ENCODE measurements at regions not wholly inside any gene's neighbourhood (a gene's known extent, or its start where the extent isn't known, plus 50 kb on each side); places are given as distances from the start of the nearest gene placed in this dataset.

DNA sequence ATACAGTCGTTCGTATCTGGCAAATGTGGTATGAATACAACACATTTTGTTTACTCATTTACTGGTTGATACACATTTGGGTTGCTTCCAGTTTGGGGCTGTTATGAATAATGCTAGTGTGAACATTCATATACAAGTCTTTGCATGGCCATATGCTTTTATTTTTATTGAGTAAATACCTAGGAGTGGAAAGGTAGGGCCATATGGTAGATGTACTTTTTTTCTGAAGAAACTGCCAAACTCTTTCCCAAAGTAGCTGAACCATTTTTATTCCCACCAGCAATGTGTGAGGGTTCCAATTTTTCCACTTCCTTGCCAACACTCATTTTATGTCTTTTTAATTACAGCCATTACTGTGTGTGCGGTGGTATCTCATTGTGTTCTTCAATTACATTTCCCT lies 496.2 kb upstream of the NRXN1 start:
- DNase-seq = no peak

DNA sequence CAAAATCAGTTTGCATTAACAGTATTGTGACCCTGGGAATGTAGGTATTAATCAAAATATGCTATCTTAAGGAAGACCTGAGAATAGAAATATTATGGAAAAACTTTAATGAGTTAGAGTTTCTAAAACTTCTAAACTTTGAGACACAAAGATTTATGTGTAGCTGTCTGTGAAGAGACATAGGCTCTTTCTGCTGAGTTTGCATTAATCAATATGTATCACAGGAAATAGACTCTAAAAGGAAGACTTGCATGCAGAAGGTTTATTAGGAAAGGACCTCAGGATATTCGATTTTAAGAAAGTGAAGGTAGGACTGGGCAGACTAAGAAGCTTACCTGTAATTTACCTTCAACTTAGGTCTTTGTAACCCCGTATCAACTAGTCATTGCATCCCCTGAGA lies 494.8 kb upstream of the NRXN1 start:
- DNase-seq = no peak

DNA sequence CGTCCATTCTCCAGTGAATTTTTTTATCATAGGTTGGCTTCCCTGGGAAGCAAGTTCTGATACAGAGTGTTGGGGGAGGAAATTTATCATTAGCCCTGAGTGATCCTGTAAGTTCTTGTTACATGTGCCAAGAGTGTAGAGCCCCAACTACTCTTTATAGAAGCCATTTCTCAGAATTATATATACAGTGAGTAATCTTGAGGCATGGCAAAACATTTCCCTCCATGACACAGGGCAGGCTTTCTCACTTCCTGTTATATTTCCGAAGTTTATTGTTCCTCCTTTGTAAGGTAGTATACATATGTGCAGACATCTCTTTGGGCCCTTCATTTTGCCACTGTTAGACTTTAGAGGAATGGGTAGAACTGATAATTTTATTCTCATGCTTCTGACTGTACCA lies 484.7 kb upstream of the NRXN1 start:
- DNase-seq = no peak

DNA sequence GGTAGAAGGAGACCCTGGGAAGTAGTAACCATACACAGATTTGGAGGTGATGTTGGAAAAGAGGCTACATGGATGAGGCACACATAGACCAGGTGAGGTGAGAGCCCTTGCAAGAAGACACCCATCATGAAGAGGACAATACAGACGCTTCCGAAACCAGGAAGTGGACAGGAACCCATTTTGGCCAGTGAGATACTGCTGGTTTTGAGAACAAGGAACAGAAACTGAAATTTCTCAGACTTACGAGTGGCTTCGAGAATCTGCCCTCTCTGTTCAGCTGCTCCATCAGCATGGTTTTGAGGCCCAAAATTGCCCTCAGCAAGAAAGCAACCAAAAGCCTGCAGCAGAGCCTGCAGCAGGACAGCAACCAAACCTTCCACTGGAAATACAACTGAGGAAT lies 479.1 kb upstream of the NRXN1 start:
- DNase-seq = no peak

DNA sequence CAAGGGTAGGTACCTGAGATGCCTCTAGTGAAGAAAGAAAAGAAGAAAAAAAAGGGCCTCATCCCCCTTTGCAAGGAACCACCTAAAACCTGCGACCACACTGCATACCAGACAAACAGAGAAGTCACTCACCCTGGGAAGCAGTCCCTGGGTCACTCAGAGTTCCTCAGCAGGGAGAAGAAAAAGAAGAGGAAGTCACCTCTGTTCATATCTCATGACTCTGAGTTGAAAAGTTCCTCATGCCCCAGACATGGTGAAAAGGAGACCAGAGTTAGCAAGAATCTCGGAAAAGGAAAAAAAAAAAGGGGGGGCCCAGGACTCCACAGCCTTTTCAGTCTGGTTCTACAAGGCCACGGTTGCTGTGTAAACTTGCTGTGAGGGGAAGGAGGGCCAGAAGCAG lies 478.4 kb upstream of the NRXN1 start:
- no peak for DNase-seq

DNA sequence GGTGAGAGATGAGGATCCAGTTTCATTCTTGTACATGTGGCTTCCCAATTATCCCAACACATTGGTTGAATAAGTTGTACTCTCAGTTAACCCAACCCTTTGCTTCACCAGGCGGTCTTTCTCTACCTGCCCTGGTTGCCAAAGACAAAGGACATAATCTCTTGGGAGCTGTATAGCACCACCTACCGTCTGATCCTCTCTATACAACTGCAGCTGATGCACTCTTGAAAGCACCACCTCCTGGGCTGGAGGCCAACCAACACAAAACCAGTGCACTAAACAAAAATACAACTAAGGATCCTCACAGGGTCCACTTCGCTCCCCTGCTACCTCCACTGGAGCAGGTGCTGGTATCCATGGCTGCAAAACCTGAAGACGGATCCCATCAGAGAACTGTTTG lies 473.6 kb upstream of the NRXN1 start:
- no peak for DNase-seq

DNA sequence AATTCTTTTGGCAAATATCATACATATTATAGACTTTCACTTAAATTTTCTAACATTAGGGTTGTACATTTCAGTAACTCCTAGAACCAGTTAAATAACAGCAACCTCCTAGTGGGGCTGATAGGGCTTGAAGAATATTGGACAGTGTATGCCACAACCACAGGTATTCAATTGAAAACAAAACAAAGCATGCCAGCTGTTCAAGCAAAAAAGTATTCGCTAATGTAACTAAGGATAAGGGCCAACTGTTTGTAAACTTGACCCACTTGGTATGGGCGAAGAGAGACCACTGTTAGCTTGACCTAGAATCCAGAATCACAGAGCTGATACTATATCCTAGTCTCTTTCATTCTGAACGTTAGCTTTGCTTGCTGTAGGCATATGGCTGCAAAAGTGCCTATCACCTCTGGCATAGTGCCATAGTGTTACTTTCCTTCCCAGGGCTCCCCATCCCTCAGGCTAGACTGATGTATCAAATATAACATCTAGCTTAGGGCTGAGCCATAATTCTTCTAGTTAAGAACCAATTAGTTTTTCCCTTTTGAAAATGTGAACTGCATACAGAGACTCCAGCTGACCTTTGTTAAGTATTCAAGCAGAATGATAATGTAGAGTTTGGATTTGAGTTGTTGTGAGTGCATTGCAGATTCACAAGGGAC lies 458.8 kb upstream of the NRXN1 start:
- no peak for DNase-seq

DNA sequence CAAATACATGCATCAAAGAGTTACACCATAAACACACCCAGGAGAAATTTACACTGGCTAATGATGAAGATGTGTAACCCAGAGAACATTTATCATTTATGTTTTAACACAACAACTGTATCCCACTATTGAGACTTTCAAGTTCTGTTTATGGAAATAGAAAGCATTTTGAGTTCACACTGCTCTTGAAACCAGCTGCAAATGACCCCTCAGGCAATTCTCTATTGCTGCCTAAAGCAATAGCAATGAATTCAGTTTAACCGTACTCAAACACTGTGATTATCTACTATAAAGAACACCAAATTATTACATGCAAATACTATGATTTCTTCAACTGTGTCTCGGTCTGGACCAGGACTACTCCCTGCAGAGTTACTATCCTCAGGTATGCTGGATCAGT lies 452.7 kb upstream of the NRXN1 start:
- DNase-seq = no peak

DNA sequence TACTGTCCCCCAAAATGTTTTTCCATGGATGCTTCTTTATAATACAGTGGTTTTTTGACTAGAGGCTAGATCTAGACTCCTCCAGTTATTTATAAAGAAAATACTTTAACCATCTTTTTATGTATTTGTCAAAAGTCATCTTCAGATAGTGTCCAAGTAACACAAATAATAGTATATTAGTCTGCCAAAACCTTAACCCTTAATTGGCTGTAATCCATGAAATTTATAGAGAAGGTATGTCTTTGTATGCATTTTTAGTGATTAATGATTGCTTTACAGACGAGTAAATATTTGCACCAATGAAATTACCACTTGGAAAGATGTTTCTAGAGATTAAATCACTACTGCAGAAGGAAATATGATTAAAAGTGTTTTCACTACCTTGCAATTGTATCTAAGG lies 451.8 kb upstream of the NRXN1 start:
- no peak for DNase-seq

DNA sequence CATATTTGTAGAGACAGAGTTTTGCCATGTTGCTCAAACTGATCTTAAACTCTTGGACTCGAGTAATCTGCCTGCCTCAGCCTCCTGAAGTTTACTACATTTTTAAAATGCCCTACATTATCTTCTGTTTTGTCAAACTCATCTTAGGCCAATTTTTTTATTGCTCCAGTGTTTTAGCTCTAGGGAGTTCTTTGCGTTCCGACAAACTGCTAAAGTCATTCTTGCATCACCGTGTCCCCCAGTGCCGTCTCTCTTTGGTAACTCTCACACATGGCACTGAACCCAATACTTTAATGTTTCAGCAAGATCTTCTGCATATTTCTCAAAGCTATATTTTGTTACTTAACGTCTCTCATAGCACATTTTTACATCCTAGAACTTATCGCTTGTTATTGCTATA lies 440.9 kb upstream of the NRXN1 start:
- no peak for DNase-seq

DNA sequence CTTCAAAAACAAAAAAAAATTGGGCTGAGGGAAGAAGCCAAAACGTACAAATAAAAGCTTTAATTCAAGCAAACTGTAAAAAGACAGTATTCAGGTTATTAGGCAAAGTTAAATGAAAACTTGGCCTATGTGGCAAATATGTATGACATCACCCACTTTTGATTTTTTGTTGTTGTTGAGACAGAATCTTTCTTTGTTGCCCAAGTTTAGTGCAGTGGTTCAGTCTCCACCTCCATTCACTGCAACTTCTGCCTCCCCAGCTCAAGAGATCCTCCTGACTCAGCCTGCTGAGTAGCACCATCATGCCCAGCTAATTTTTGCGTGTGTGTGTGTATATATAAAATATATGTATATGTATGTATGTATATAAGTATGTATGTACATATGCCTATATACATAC lies 440.4 kb upstream of the NRXN1 start:
- no peak for DNase-seq

DNA sequence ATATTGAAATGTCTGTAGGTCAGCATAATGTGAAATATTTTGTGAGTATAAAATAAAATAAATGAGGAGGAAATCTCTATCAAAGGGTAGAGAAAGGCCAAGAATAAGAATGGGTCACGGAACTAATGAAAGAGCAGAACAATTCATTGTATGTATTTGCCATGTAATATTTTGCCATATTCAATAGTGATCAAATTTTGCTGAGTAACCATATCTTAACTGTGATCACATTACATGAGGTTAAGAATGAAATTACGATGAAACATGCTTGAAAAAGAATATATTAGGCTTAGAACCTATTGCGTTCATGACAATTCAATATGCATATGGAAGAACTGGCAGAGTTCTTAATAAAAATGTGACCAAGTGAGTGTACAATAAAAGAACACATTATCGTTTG lies 437.2 kb upstream of the NRXN1 start:
- DNase-seq = no peak

DNA sequence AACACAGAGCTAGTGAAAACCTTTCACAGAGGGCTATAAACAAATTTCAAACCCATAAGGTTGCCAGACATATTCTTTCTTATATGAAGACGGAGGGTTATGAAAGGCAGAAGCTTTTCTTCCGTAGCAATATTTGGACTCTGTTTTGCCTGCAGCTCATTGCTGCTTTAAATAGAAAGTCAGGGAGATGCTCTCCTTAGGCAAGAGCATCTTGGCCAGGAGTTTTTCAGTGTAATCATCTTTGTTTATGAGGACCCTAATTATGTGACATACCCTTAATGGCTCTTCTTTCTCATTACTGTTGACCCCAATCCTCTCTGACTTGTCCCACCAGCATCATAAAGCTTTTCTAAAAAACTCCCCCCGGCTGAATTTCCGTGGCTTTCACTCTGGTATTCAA lies 433.4 kb upstream of the NRXN1 start:
- DNase-seq = no peak

DNA sequence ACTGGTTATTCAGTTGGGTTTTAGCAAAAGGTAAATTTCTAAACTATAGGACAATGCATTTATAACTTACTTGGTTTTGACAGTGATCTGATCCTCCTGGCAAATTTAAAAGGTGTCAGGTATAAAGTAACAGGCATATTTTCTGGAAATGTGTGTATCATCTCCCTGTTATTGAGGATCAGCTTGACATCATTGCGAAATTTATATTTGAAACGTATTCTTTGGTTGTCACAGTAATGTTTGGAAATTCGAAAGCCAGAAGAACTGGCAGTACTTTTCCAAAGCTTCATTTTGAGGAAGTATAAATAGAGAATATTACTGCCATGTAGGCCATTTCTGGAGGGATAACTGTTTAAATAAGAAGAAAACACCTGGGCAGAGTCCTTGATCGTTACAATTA lies 422.2 kb upstream of the NRXN1 start:
- no peak for DNase-seq

DNA sequence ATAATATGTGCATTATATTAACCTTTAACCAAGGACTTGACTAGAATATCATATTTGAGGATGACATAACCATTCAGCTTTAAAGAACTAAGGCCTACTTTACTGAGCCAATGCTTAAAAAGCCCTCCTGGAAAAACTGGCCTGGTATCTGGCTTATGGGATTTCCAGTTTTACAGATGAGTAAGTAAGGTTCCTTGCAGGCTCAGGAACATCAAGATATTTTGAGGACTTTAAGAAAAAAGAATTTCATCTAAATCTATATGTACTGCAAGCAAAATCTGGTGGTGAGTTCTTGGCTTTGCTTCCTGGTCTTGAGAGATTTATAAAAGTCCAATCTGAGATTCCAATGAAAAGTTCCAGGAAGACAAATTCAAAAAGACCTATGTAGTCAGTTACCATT lies 417.0 kb upstream of the NRXN1 start:
- DNase-seq = no peak

DNA sequence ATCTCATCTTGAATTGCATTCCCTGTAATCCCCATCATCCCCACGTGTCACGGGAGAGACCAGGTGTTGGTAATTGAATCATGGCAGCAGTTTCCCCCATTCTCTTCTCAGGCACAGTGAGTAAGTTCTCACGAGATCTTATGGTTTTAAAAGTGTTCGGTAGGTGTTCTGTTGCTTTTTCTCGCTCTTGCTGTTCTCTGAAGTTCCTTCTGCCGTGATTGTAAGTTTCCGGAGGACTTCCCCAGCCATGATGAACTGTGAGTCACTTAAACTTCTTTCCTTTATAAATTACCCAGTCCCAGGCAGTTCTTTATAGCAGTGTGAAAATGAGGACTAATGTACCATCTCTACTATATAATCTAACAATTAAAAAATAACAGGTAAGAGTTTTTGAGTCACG lies 409.9 kb upstream of the NRXN1 start:
- no peak for DNase-seq

DNA sequence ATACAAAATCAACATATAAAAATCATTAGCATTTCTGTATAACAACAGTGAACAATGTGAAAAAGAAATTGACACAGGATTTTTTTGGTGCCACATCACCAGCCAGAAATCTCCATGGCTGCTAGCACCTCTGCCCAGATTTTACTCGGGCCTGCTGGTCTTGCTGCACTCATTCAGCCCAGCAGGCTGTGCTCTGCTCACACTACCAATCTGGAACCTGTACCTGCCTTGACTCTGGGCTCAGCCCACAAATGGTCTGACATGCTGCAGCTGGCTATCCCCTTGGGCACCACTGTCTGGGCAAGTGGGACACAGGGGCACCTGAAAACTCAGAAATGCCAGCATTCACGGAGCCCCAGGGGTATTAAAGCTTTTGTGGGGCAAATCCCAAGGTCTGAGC lies 392.5 kb upstream of the NRXN1 start:
- DNase-seq = no peak

DNA sequence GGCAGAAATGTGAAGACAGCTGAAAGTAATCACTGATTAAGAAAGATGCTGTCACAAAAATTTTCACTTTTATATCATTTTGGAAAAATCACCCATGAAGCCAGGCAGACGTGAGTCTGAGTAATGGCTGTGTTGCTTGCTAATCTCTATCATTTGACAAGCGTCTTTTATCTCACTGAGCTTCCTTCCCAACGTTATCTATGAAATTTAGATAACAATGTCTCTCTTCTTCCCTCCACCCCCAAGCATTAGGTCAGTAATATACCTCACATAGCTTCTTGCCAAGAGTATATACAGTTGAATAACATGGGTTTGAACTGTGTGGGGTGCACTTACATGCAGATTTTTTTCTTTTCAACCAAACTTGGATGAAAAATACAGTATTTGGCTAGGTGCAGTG lies 388.6 kb upstream of the NRXN1 start:
- DNase-seq = no peak

DNA sequence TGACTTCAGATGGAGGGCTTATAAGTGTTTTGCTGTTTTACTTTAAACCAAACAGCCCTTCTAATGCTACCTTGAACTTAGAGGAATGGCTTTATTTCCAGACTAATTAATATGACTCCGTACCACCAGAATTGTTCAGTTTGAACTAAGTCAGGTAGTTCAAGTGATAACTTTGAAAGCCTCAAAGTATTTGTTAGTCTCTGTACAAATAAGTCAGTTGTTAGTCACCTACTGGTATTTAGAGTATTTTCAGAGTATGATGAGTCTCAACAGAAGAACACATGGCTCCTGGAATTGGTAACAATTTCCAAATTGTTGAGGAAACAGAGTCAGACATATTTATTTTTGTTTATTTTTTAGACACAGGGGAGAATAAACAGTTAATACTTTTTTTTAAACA lies 381.8 kb upstream of the NRXN1 start:
- no peak for DNase-seq

DNA sequence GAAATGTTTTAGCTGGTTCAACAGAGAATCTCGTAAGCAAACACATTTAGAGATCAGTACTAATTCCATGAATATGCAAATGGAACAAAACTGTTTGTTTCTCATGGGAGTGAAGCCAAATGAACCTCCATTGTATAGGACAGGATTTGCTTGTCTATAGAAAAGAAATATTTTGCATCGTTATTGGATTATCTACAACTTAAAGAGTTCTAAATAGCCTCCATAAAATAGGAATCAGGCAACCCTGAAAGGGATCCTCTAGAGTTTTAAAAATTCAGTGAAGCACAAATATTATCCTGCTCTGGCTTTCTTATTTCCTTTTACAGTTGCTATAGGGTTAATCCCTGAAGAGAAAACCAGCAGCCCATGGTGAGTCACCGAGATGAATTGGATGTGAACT lies 378.4 kb upstream of the NRXN1 start:
- no peak for DNase-seq

DNA sequence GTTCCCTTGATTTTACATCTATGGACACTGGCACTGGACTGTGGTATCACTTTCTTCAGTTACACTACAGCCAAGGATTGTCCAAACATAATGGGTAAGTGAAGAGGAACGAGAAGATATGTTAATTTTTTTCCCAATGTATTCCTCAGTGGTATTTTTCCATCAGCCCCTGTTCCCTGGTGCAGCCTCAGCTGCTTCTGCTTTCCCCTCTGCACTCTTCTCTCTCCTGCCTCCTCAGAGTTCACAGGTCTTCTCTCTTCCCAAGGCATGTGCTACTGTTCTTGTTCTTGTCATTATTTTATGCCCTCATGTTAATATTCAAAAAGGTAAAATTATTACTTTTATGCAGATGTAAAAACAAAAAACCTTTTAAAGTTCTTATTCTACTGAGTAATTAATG lies 378.0 kb upstream of the NRXN1 start:
- DNase-seq = no peak

DNA sequence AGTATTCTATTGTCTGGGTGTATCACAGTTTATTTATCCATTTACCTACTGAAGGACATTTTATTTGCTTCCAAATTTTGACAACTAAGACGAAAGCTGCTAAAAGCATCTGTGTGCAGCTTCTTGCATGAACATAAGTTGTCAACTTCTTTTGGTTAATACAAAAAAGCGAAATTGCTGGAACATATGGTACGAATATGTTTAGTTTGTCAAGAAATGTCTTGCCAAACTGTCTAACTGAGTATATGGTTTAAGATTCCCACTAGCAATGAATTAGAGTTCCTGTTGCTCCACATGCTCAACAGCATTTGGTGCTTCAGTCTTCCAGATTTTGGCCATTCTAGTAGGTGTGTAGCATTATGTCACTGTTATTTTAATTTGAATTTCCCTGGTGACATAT lies 372.3 kb upstream of the NRXN1 start:
- DNase-seq = no peak

DNA sequence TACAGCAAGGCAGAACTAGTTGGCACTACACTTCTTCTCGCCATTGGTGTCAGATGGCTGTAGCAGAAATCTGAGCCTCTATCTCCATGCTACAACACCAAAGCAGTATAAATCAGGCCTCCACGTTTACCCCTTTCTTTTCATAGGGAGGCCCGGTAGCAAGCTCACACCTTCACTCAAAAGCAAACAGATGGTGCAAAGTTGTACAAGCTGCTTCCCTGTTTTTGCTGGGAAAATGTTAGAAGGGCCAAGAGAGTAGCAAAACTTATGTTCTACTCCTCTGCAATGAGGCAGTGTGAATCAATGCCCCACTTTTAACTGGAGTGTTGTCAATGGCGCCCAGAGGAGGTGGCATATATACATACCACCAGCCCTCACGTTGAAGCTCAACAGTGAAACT lies 369.6 kb upstream of the NRXN1 start:
- no peak for DNase-seq

DNA sequence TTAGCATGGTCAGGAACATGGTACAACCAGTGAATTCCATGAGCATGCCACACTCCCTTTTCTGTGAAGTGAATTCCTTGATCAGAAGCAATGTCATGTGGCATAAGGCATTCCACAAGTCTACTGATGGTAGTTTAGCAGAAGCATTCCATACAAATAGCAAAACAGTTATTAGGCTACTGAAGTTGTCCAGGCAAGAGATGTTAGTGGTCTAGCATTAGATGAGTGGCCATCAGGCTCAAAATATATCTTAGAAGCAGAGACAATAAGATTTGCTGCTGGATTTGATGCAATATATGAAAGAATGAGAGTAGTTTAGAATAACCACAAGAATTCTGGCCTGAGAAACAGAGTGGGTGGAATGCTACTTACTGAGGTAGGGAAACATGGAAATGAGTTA lies 355.3 kb upstream of the NRXN1 start:
- DNase-seq = no peak

DNA sequence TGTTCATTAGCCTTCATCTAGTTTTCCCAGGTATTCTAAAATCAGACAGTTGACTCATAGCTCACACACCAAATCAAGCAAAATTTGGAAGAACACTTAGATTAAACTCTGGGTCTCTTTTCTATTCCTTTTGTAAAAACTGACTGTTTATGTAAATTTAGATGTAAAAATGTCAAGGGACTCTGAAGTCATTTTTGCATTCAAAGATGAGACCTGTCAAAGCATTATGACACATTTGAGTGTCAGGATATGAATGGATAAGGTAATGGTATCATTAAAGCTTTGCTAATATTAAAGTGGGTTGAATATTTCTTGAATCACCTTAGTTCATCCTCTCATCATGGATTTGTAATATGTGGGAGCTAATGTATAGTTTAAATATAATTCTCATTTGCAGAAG lies 348.1 kb upstream of the NRXN1 start:
- no peak for DNase-seq

DNA sequence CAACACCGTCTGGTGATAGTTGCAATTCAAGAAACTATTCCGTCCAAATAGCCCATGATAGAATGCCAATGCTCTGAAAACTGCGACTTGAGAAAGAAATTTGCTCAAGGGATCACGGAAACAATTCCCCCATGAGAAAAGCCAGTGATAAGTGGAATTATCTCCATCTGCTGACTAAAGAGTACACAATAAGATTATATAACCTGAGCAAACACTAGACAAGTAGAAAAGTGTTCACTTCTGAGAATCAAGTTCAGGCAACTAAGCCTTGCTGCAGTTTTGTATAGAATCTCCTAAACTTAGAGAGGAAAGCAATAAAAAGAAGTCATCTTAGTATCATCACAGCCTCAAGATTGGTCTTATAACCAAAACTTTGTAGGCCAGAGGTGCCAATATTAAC lies 336.3 kb upstream of the NRXN1 start:
- no peak for DNase-seq

Data from NCI-H187 treated with DMSO at 0.1 percent for 48 hours (cell line).